Esophagus (tissue), 2 donors: ENCODE measurements at regions not wholly inside any gene's neighbourhood (a gene's known extent, or its start where the extent isn't known, plus 50 kb on each side); places are given as distances from the start of the nearest gene placed in this dataset.

Experiments
- H3K27ac ChIP-seq, 2 donors: one replicate each; pipeline ENCODE4 v1.5.1; 2013; ENCODE audit warnings: low read depth in 2 of 2, mild to moderate bottlenecking in 2 of 2, inconsistent platforms in 1 of 2, low read length in 1 of 2, moderate library complexity in 1 of 2
- H3K27me3 ChIP-seq, 2 donors: one replicate each; pipeline ENCODE4 v1.6.1; 2013; ENCODE audit warnings: low read length in 2 of 2, control low read depth in 1 of 2, mild to moderate bottlenecking in 1 of 2; ENCODE audit not compliant: insufficient read depth in 2 of 2, control insufficient read depth in 1 of 2
- H3K36me3 ChIP-seq, 2 donors: one replicate each; pipeline ENCODE4 v1.6.1; 2013; ENCODE audit warnings: low read length in 1 of 2; ENCODE audit not compliant: control insufficient read depth in 2 of 2, insufficient read depth in 2 of 2
- H3K4me1 ChIP-seq, 2 donors: one replicate each; pipeline ENCODE4 v1.6.1; 2013; ENCODE audit warnings: low read length in 1 of 2; ENCODE audit not compliant: control insufficient read depth in 2 of 2, insufficient read depth in 2 of 2
- H3K4me3 ChIP-seq, 2 donors: one replicate each; pipeline ENCODE4 v1.5.1; 2013; ENCODE audit warnings: low read length in 2 of 2, mild to moderate bottlenecking in 2 of 2, low read depth in 1 of 2, moderate library complexity in 1 of 2
- H3K9me3 ChIP-seq, 2 donors: one replicate each; pipeline ENCODE4 v1.6.1; 2013; ENCODE audit warnings: mild to moderate bottlenecking in 2 of 2, low read depth in 1 of 2, low read length in 1 of 2, moderate library complexity in 1 of 2; ENCODE audit not compliant: control insufficient read depth in 2 of 2, insufficient read depth in 1 of 2
- WGBS, 2 donors: extraction: QIAGEN DNeasy Blood & Tissue Kit; methylation state at CpG; one replicate each; pipeline ENCODE4 v1.1.7; 2013; 5-methylcytosine and 5-hydroxymethylcytosine counted together
- donor health status: healthy with polysubstance abuse.
- donor health status: Bipolar disorder and iron deficiency.

- no peaks in the 10 kb centered on the region for H3K9me3 ChIP-seq
- no peaks in the 10 kb centered on the region for H3K36me3 ChIP-seq
- no peaks in the 10 kb centered on the region for H3K27me3 ChIP-seq
- no peak overlapping the region for H3K27ac ChIP-seq
- 93% methylated on average over 16 of the region's 16 CpGs for WGBS, 2 donors
- H3K4me1 ChIP-seq = peaks cover 0 to 7% of the 10 kb centered on the region in 2 donors
- no peak overlapping the region for H3K4me3 ChIP-seq
These were observed 50.5 kb downstream of the RGS12 start for GRCh38 chr4:3343358-3343757.

GRCh38 chr4:3344104-3344503 is 51.3 kb downstream of the RGS12 start:
- Histone ChIP-seq H3K9me3 (no peaks in the 10 kb centered on the region), H3K36me3 (no peaks in the 10 kb centered on the region), H3K4me3 (no peak overlapping the region), H3K27me3 (no peaks in the 10 kb centered on the region), H3K4me1 (peaks cover 0 to 7% of the 10 kb centered on the region in 2 donors), H3K27ac (no peak overlapping the region)
- 76 to 82% methylated on average over 9 of the region's 9 CpGs for WGBS, 2 donors

DNA sequence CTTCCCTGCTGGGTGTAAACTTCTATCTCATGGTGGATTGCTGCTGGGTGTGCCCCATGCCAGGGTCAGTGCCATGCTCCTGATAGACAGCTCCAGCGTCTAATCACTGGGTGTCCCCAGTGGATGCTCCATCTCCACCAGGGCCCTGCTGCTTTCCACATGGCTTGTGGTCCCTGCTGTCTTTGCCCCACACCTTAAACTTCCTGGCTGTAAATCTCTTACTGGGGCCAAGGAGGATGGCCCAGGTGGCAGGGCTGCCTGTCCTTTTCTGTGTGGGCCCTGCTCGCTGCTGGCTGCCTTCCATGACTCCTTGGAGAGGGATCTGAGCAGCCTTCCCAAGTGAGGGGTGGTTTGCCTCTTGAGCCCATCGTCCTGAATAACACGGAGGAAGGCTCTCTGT is 51.8 kb downstream of the RGS12 start:
- 69 to 78% methylated on average over 4 of the region's 4 CpGs for WGBS, 2 donors
- Histone ChIP-seq H3K27ac (no peak overlapping the region), H3K27me3 (no peaks in the 10 kb centered on the region), H3K4me3 (no peak overlapping the region), H3K36me3 (no peaks in the 10 kb centered on the region), H3K9me3 (no peaks in the 10 kb centered on the region), H3K4me1 (peaks cover 0 to 7% of the 10 kb centered on the region in 2 donors)

DNA sequence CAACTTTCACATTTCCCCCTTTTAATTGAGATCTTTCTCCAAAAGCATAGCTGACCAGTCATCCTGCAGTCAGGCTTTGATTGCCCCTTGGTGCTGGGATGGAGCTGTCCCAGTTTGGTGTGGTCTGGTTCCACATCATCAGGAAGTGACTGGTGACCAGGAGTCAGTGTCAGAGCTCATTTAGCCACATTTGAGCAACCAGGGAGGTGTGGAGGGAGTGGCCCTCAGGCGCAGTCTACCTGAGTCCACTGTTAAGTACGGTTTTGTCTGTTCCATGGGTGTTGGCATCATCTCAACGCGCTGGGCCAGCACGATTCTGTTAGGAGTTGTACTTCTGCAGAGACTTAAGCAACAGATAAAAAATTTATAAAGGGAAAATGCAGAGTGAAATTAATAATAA is 52.6 kb downstream of the RGS12 start:
- Histone ChIP-seq H3K4me3 (no peak overlapping the region), H3K9me3 (no peaks in the 10 kb centered on the region), H3K36me3 (no peaks in the 10 kb centered on the region), H3K27me3 (no peaks in the 10 kb centered on the region), H3K4me1 (peaks cover 0 to 5% of the 10 kb centered on the region in 2 donors), H3K27ac (no peak overlapping the region)
- WGBS, 2 donors = 57 to 71% methylated on average over 5 of the region's 5 CpGs

GRCh38 chr4:3346146-3346545 is 53.3 kb downstream of the RGS12 start:
- no peaks in the 10 kb centered on the region for H3K27me3 ChIP-seq
- no peak overlapping the region for H3K4me3 ChIP-seq
- no peaks in the 10 kb centered on the region for H3K9me3 ChIP-seq
- 35 to 42% methylated on average over 4 of the region's 4 CpGs for WGBS, 2 donors
- no peaks in the 10 kb centered on the region for H3K4me1 ChIP-seq
- H3K27ac ChIP-seq = peak overlapping the region in 1 of 2 donors; percentile 49
- H3K36me3 ChIP-seq = no peaks in the 10 kb centered on the region

- no peaks in the 10 kb centered on the region for H3K4me1 ChIP-seq
- 79 to 91% methylated on average over 4 of the region's 4 CpGs for WGBS, 2 donors
These were observed 55.0 kb downstream of the RGS12 start for GRCh38 chr4:3347871-3348270.

DNA sequence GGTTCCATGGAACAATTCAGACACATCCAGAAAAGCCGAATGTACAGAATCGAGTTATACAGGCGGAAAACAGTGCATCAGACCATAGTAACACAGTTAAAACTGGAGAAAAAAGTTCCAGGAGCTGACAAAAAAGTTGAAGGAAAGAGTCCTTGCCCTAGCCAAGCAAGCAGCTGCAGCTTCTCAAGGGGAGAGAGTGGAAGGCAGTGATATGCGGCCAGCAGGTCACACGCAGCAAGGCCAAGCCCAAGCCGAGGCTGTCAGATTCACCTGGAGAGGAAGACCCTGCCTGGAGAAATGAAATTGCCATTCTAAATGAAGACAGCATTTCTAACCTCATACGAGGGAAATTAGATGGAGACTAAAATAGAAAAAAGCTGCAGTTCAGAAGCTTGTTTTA is 55.8 kb downstream of the RGS12 start:
- H3K4me3 ChIP-seq = no peak overlapping the region
- no peaks in the 10 kb centered on the region for H3K36me3 ChIP-seq
- WGBS, 2 donors = 75 to 78% methylated on average over 7 of the region's 7 CpGs
- no peak overlapping the region for H3K27ac ChIP-seq
- no peaks in the 10 kb centered on the region for H3K27me3 ChIP-seq
- H3K4me1 ChIP-seq = peaks cover 0 to 4% of the 10 kb centered on the region in 2 donors
- H3K9me3 ChIP-seq = no peaks in the 10 kb centered on the region

More at GRCh38 chr4:3347871-3348270, 55.0 kb downstream of the RGS12 start:
- no peak overlapping the region for H3K27ac ChIP-seq
- H3K27me3 ChIP-seq = no peaks in the 10 kb centered on the region
- no peak overlapping the region for H3K4me3 ChIP-seq
- no peaks in the 10 kb centered on the region for H3K36me3 ChIP-seq
- no peaks in the 10 kb centered on the region for H3K9me3 ChIP-seq

DNA sequence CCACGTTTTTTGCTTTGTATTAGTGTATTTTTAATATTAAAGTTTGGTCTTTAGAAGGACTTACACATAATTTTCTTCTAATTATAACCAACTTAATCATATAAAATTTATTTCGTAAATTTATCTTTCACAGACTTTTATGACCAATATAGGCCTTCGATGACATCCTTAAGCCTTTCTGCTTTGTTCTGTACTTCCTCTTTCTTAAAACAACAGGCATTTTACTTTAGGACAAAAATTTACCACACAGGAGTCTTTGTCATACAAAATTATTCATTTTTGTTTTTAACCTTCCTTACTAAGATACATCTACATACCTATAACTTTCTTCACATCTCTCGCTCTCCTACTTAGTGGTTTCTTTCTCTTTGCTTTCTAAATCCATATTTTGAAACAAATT is 56.3 kb downstream of the RGS12 start:
- no peaks in the 10 kb centered on the region for H3K27me3 ChIP-seq
- H3K36me3 ChIP-seq = no peaks in the 10 kb centered on the region
- peaks cover 0 to 6% of the 10 kb centered on the region in 2 donors for H3K4me1 ChIP-seq
- no peak overlapping the region for H3K4me3 ChIP-seq
- 81 to 91% methylated on average over 4 of the region's 4 CpGs for WGBS, 2 donors
- H3K9me3 ChIP-seq = no peaks in the 10 kb centered on the region
- H3K27ac ChIP-seq = no peak overlapping the region

GRCh38 chr4:3351997-3352396 is 59.2 kb downstream of the RGS12 start:
- no peaks in the 10 kb centered on the region for H3K27me3 ChIP-seq
- H3K4me1 ChIP-seq = peaks cover 0 to 6% of the 10 kb centered on the region in 2 donors
- 76 to 85% methylated on average over 3 of the region's 3 CpGs for WGBS, 2 donors
- no peak overlapping the region for H3K4me3 ChIP-seq
- no peaks in the 10 kb centered on the region for H3K9me3 ChIP-seq
- H3K27ac ChIP-seq = no peak overlapping the region
- H3K36me3 ChIP-seq = no peaks in the 10 kb centered on the region

GRCh38 chr4:3352505-3352904 is 59.7 kb downstream of the RGS12 start:
- H3K4me1 ChIP-seq = peaks cover 0 to 6% of the 10 kb centered on the region in 2 donors
- H3K27ac ChIP-seq = no peak overlapping the region
- no peaks in the 10 kb centered on the region for H3K36me3 ChIP-seq
- no peak overlapping the region for H3K4me3 ChIP-seq
- WGBS, 2 donors = 93 to 95% methylated on average over 5 of the region's 5 CpGs
- no peaks in the 10 kb centered on the region for H3K27me3 ChIP-seq
- no peaks in the 10 kb centered on the region for H3K9me3 ChIP-seq
